ENCODE measurements at regions not wholly inside any gene's neighbourhood (a gene's known extent, or its start where the extent isn't known, plus 50 kb on each side); places are given as distances from the start of the nearest gene placed in this dataset.

GRCh38 chr2:236847023-236847422, 238.7 kb upstream of the COPS8 start:
- ATAC-seq (no peak), DNase-seq (no peak)
- intact Hi-C loops (cut with DNase I): no loop called here
- Histone ChIP-seq H3K4me3 (no peak overlapping the region), H3K36me3 (replicated peaks in 1 of 2; ENCODE audit: insufficient read depth in 1 of 2, low read depth in 2 of 2) (no peaks in the 10 kb centered on the region), H3K27ac (no peak overlapping the region), H3K9me3 (no peaks in the 10 kb centered on the region), H3K4me1 (peaks cover 8% of the 10 kb centered on the region), H3K27me3 (no peaks in the 10 kb centered on the region)
- WGBS, 2 donors: 83 to 95% methylated on average over 5 to 6 of the region's 6 CpGs
- TF ChIP-seq CTCF (IDR thresholded peaks at IDR 0.05): no peak
- TF ChIP-seq POLR2A (IDR thresholded peaks at IDR 0.05): no peak

GRCh38 chr2:236847538-236848263, 238.0 kb upstream of the COPS8 start:
- no peak for ATAC-seq
- no peaks in the 10 kb centered on the region for H3K27me3 ChIP-seq
- no peaks in the 10 kb centered on the region for H3K9me3 ChIP-seq
- H3K36me3 ChIP-seq (replicated peaks in 1 of 2; ENCODE audit: insufficient read depth in 1 of 2, low read depth in 2 of 2): no peaks in the 10 kb centered on the region
- H3K4me3 ChIP-seq: no peak overlapping the region
- intact Hi-C loops (cut with DNase I): no loop called here
- H3K27ac ChIP-seq: no peak overlapping the region
- H3K4me1 ChIP-seq: peaks cover 14% of the 10 kb centered on the region
- WGBS, 2 donors: 84 to 89% methylated on average over 3 of the region's 3 CpGs
- DNase-seq: no peak
- no peak for TF ChIP-seq CTCF (IDR thresholded peaks at IDR 0.05)
- TF ChIP-seq POLR2A (IDR thresholded peaks at IDR 0.05): no peak

DNA sequence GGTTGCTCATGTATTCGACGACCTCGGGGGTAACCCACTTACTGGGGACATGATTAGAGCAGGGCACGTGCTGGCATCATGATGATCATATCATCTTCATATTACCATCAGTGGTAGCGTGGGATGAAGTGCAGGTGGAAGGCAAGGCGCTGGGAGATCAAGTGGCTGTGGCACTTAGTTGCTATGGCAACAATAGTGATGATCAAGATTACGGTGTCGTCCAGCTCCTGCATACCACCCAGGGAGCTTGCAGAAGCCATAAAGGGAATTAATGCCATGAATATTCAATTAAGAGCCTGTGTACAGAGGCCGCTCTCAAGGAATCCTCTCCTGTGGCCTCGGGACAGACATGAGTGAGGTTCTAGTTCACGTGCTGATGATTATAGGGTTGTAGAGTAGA, 237.2 kb upstream of the COPS8 start:
- intact Hi-C loops (cut with DNase I): no loop called here
- Histone ChIP-seq H3K9me3 (no peaks in the 10 kb centered on the region), H3K4me3 (no peak overlapping the region), H3K36me3 (replicated peaks in 1 of 2; ENCODE audit: insufficient read depth in 1 of 2, low read depth in 2 of 2) (no peaks in the 10 kb centered on the region), H3K27me3 (no peaks in the 10 kb centered on the region), H3K27ac (no peak overlapping the region), H3K4me1 (peaks cover 19% of the 10 kb centered on the region)
- WGBS, 2 donors: 73 to 76% methylated on average over 11 of the region's 11 CpGs
- ATAC-seq (no peak), DNase-seq (no peak)
- TF ChIP-seq POLR2A (IDR thresholded peaks at IDR 0.05) (no peak), CTCF (IDR thresholded peaks at IDR 0.05) (no peak)

DNA sequence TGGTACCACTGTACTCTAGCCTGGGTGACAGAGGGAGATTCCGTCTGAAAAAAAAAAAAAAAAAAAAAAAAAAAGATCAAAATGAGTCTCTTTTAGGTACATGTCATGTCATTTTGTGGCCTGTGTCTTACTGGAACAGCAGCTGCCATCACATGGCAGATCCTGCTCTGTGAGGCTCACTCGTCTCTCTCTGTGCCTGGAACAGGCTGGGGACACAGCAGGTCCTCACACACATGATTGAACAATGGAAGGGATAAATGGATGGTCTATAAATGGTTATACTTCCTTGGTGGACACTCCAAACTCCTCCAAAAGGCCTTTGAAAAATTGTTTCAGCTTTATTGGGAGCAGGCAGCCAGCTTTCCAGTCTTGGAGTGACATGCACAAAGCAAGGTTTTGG, 236.2 kb upstream of the COPS8 start:
- H3K9me3 ChIP-seq: no peaks in the 10 kb centered on the region
- WGBS, 2 donors: 77 to 93% methylated on average over 2 of the region's 2 CpGs
- intact Hi-C loops (cut with DNase I): no loop called here

More for the DNA sequence above, 236.2 kb upstream of the COPS8 start:
- H3K27ac ChIP-seq: no peak overlapping the region
- no peak for ATAC-seq
- no peak for DNase-seq
- TF ChIP-seq POLR2A (IDR thresholded peaks at IDR 0.05) (no peak), CTCF (IDR thresholded peaks at IDR 0.05) (no peak)
- H3K4me3 ChIP-seq: no peak overlapping the region
- no peaks in the 10 kb centered on the region for H3K27me3 ChIP-seq
- peaks cover 19% of the 10 kb centered on the region for H3K4me1 ChIP-seq
- no peaks in the 10 kb centered on the region for H3K36me3 ChIP-seq (replicated peaks in 1 of 2; ENCODE audit: insufficient read depth in 1 of 2, low read depth in 2 of 2)

All from body of pancreas (tissue), 4 donors.